HG03565 (cell line): ENCODE measurements at regions not wholly inside any gene's neighbourhood (a gene's known extent, or its start where the extent isn't known, plus 50 kb on each side); places are given as distances from the start of the nearest gene placed in this dataset.
"Not testable (repeated sequence)": the region's sequence is repeated elsewhere in the genome, so short reads cannot be mapped to it uniquely, and the experiment has no call there.

ENCODE experiments used
- ATAC-seq: cut with Tn5 transposase; IDR thresholded peaks from one replicate; pipeline ENCODE4 v1.9.1; 2021; ENCODE audit warnings: mild to moderate bottlenecking, moderate library complexity; ENCODE audit not compliant: unreplicated experiment

- no peak for ATAC-seq
Observed at GRCh38 chr6:134585517-134585873, 267.6 kb upstream of the SGK1 start.

GRCh38 chr6:134584847-134585516, 267.1 kb upstream of the SGK1 start:
- ATAC-seq, result no peak

GRCh38 chr6:134577998-134578397, 260.1 kb upstream of the SGK1 start:
- ATAC-seq, result no peak

- ATAC-seq, result no peak
Observed at GRCh38 chr6:134575221-134575620, 257.3 kb upstream of the SGK1 start.

- ATAC-seq, result no peak
Observed at GRCh38 chr6:134574491-134574890, 256.6 kb upstream of the SGK1 start.

GRCh38 chr6:134569996-134570395, 252.1 kb upstream of the SGK1 start:
- ATAC-seq, result not testable (repeated sequence)

- no peak for ATAC-seq
Observed at GRCh38 chr6:134564705-134565104, 246.8 kb upstream of the SGK1 start.

GRCh38 chr6:134560019-134560418, 242.1 kb upstream of the SGK1 start:
- no peak for ATAC-seq

- ATAC-seq, result no peak
Observed at GRCh38 chr6:134557509-134557908, 239.6 kb upstream of the SGK1 start.

- no peak for ATAC-seq
Observed at GRCh38 chr6:134555672-134556071, 237.8 kb upstream of the SGK1 start.

GRCh38 chr6:134553936-134554335, 236.0 kb upstream of the SGK1 start:
- no peak for ATAC-seq

- ATAC-seq, result no peak
Observed at GRCh38 chr6:134551245-134551960, 233.5 kb upstream of the SGK1 start.

- no peak for ATAC-seq
Observed at GRCh38 chr6:134550604-134551003, 232.7 kb upstream of the SGK1 start.

- ATAC-seq, result no peak
Observed at GRCh38 chr6:134549854-134550253, 231.9 kb upstream of the SGK1 start.

- ATAC-seq, result no peak
Observed at GRCh38 chr6:134546962-134547645, 229.2 kb upstream of the SGK1 start.

- no peak for ATAC-seq
Observed at GRCh38 chr6:134544737-134545136, 226.8 kb upstream of the SGK1 start.

GRCh38 chr6:134543128-134543527, 225.2 kb upstream of the SGK1 start:
- no peak for ATAC-seq

- no peak for ATAC-seq
Observed at GRCh38 chr6:134541001-134541400, 223.1 kb upstream of the SGK1 start.

GRCh38 chr6:134539865-134540323, 222.0 kb upstream of the SGK1 start:
- ATAC-seq, result no peak

- ATAC-seq, result not testable (repeated sequence)
Observed at GRCh38 chr6:134537765-134538164, 219.9 kb upstream of the SGK1 start.

GRCh38 chr6:134537146-134537555, 219.2 kb upstream of the SGK1 start:
- ATAC-seq, result no peak

- ATAC-seq, result no peak
Observed at GRCh38 chr6:134535831-134536230, 217.9 kb upstream of the SGK1 start.
